Parathyroid adenoma (tissue), 2 donors: ENCODE measurements at regions not wholly inside any gene's neighbourhood (a gene's known extent, or its start where the extent isn't known, plus 50 kb on each side); places are given as distances from the start of the nearest gene placed in this dataset.

Experiments
- H2AFZ ChIP-seq: fragments of 300-600 bp; sonication (generic); one replicate; pipeline ENCODE4 v1.7.0; 2017; ENCODE audit warnings: antibody characterized with exemption, mild to moderate bottlenecking
- H3K27ac ChIP-seq: fragments of 300-600 bp; sonication (generic); one replicate; pipeline ENCODE4 v1.7.0; 2017
- H3K27me3 ChIP-seq: fragments of 300-600 bp; sonication (generic); one replicate; pipeline ENCODE4 v1.7.0; 2017; ENCODE audit warnings: low read length; ENCODE audit not compliant: control insufficient read depth, insufficient read depth
- H3K36me3 ChIP-seq: fragments of 300-600 bp; sonication (generic); one replicate; pipeline ENCODE4 v1.7.0; 2017; ENCODE audit warnings: low read length; ENCODE audit not compliant: control insufficient read depth, insufficient read depth
- H3K4me1 ChIP-seq: fragments of 300-600 bp; sonication (generic); one replicate; pipeline ENCODE4 v1.7.0; 2017; ENCODE audit warnings: control low read depth
- H3K4me2 ChIP-seq: fragments of 300-600 bp; sonication (generic); one replicate; pipeline ENCODE4 v1.7.0; 2017; ENCODE audit warnings: low read length
- H3K4me3 ChIP-seq: fragments of 300-600 bp; sonication (generic); one replicate; pipeline ENCODE4 v1.7.0; 2017; ENCODE audit warnings: low read depth, low read length
- H3K79me2 ChIP-seq: fragments of 300-600 bp; sonication (generic); one replicate; pipeline ENCODE4 v1.7.0; 2017; ENCODE audit warnings: control low read depth
- H3K9ac ChIP-seq: fragments of 300-600 bp; sonication (generic); one replicate; pipeline ENCODE4 v1.7.0; 2017; ENCODE audit warnings: mild to moderate bottlenecking
- H3K9me3 ChIP-seq: fragments of 300-600 bp; sonication (generic); one replicate; pipeline ENCODE4 v1.7.0; 2017; ENCODE audit warnings: low read length; ENCODE audit not compliant: control insufficient read depth
- TF ChIP-seq, protein P1 (sequence below): fragments of 300-600 bp; sonication (generic); IDR thresholded peaks from one replicate; pipeline ENCODE4 v1.7.0; 2017; ENCODE audit warnings: antibody characterized with exemption, mild to moderate bottlenecking
- donor health status: primary hyperparathyroidism.

DNA sequence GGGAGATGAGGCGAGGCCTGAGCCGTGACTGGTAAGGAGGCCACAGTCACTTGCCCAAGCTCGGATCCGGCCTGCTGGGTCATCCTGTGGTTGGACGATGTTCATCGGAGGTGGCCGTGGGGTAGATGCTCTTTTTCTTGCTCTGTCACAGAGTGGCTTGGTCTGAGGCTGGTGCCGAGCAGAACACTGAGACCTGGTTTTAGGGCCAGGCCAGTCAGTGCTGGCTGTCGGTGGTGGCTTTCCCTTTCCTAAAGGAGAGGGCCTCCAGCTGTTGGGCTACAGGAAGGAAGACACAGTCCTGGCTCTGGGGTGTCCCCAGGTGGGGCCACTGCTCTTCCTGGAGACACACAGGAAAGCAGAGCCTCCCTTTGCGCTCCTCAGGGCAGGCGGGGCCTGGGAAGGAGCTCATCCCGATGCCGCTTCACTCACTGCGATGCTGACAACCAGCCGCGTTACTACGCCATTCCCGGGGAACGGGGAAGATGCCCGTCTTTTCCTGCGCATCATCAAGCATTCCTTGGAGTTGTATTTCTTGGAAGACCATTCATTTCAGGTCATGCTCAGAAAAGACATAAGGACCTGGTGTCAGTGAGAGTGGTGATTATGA lies 254.8 kb upstream of the IRX4 start:
- no peaks in the 10 kb centered on the region for H3K36me3 ChIP-seq
- H3K27ac ChIP-seq, result no peak overlapping the region
- H3K4me3 ChIP-seq, result no peak overlapping the region
- TF ChIP-seq, protein P1, sequence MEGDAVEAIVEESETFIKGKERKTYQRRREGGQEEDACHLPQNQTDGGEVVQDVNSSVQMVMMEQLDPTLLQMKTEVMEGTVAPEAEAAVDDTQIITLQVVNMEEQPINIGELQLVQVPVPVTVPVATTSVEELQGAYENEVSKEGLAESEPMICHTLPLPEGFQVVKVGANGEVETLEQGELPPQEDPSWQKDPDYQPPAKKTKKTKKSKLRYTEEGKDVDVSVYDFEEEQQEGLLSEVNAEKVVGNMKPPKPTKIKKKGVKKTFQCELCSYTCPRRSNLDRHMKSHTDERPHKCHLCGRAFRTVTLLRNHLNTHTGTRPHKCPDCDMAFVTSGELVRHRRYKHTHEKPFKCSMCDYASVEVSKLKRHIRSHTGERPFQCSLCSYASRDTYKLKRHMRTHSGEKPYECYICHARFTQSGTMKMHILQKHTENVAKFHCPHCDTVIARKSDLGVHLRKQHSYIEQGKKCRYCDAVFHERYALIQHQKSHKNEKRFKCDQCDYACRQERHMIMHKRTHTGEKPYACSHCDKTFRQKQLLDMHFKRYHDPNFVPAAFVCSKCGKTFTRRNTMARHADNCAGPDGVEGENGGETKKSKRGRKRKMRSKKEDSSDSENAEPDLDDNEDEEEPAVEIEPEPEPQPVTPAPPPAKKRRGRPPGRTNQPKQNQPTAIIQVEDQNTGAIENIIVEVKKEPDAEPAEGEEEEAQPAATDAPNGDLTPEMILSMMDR, result no peak
- no peak overlapping the region for H3K9ac ChIP-seq
- no peaks in the 10 kb centered on the region for H3K27me3 ChIP-seq
- H3K4me2 ChIP-seq, result no peak overlapping the region
- no peaks in the 10 kb centered on the region for H3K9me3 ChIP-seq
- H3K79me2 ChIP-seq, result no peaks in the 10 kb centered on the region
- H2AFZ ChIP-seq, result no peak overlapping the region
- no peaks in the 10 kb centered on the region for H3K4me1 ChIP-seq

DNA sequence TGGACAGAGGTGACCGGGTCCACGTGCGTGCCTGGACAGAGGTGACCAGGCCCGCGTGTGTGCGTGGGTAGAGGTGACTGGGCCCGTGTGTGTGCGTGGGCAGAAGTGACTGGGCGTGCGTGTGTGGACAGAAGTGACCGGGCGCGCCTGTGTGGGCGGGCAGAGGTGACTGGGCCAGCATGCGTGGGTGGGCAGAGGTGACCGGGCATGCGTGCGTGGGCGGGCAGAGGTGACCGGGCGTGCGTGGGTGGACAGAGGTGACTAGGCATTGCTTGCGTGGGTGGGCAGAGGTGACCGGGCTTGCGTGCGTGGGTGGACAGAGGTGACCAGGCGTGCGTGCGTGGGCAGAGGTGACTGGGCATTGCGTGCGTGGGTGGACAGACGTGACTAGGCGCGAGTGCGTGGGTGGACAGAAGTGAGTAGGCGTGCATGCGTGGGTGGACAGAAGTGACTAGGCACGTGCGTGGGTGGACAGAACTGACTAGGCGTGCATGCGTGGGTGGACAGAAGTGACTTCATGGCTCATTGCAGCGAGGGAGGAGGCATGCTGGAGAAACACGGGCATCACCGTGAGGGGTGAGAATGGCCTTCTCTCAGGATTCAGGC lies 254.1 kb upstream of the IRX4 start:
- H3K4me2 ChIP-seq, result no peak overlapping the region
- no peak overlapping the region for H3K27ac ChIP-seq
- H3K27me3 ChIP-seq, result no peaks in the 10 kb centered on the region
- no peaks in the 10 kb centered on the region for H3K36me3 ChIP-seq
- H3K4me1 ChIP-seq, result no peaks in the 10 kb centered on the region
- no peak overlapping the region for H3K9ac ChIP-seq
- no peaks in the 10 kb centered on the region for H3K9me3 ChIP-seq
- no peaks in the 10 kb centered on the region for H3K79me2 ChIP-seq
- TF ChIP-seq, protein P1, result no peak
- H3K4me3 ChIP-seq, result no peak overlapping the region
- no peak overlapping the region for H2AFZ ChIP-seq

DNA sequence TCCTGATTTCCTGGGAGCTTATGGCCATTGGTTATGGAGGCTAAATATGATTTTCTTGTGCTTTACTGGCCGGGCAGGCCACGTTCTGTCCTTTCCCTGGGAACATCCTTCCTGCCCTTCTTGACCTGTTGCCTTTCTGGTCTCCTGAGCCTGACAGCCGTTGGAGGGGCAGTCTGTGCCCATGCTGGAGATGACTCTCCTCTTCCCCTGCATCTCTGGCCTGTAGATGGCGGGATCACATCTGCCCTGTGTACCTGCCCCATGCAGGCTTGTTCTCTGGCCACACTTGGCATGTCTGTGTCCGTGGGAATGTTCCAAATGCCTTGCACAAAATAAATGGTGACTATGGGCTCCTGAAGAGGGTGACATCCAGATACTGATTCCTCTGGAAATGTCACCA lies 253.1 kb upstream of the IRX4 start:
- Histone ChIP-seq H3K27me3 (no peaks in the 10 kb centered on the region), H3K9ac (no peak overlapping the region), H3K79me2 (no peaks in the 10 kb centered on the region), H3K9me3 (no peaks in the 10 kb centered on the region), H3K36me3 (no peaks in the 10 kb centered on the region), H3K27ac (no peak overlapping the region), H3K4me2 (no peak overlapping the region), H2AFZ (no peak overlapping the region), H3K4me1 (no peaks in the 10 kb centered on the region), H3K4me3 (no peak overlapping the region)
- TF ChIP-seq, protein P1, result no peak

DNA sequence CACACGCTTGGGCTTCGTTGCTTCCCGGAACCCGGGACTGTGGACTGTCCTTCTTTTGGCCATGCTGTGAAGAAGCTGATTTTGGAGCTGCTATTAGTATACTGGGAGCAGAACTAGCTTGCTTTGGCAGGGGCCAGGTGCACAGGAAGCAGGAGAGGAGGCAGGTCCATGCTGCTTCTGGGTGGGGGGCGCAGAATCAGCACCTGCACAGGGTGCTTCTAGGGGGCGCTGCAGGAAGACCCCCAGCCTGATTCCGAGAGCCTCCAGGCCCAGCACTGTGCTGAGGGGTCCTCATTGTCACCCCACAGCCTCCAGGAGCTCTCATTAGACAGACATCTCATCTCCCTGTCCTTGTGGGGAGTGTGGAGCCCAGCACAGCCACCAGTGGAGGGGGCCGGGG lies 252.6 kb upstream of the IRX4 start:
- Histone ChIP-seq H3K27ac (no peak overlapping the region), H3K79me2 (no peaks in the 10 kb centered on the region), H3K9me3 (no peaks in the 10 kb centered on the region), H3K36me3 (no peaks in the 10 kb centered on the region), H2AFZ (no peak overlapping the region), H3K27me3 (no peaks in the 10 kb centered on the region), H3K9ac (no peak overlapping the region), H3K4me2 (no peak overlapping the region), H3K4me3 (no peak overlapping the region), H3K4me1 (no peaks in the 10 kb centered on the region)
- TF ChIP-seq, protein P1, result no peak
